Skeletal muscle satellite cell (primary cell): ENCODE measurements at regions not wholly inside any gene's neighbourhood (a gene's known extent, or its start where the extent isn't known, plus 50 kb on each side); places are given as distances from the start of the nearest gene placed in this dataset.
A peak's percentile ranks its signal among the peaks of the same experiment; 100 is the strongest.
"Not testable (repeated sequence)": the region's sequence is repeated elsewhere in the genome, so short reads cannot be mapped to it uniquely, and the experiment has no call there.

Experiments
- H3K27me3 ChIP-seq: 2 replicates; pipeline ENCODE4 v1.7.0; 2013; ENCODE audit warnings: low read length; ENCODE audit not compliant: control insufficient read depth, insufficient read depth
- H3K36me3 ChIP-seq: 2 replicates; pipeline ENCODE4 v1.7.0; 2013; ENCODE audit warnings: mild to moderate bottlenecking, control low read depth, low read length; ENCODE audit not compliant: insufficient read depth
- H3K4me1 ChIP-seq: 2 replicates; pipeline ENCODE4 v1.7.0; 2013; ENCODE audit warnings: low read length; ENCODE audit not compliant: control insufficient read depth, insufficient read depth
- H3K4me2 ChIP-seq: 2 replicates; pipeline ENCODE4 v1.7.0; 2013; ENCODE audit warnings: mild to moderate bottlenecking, low read length
- H3K4me3 ChIP-seq: 2 replicates; pipeline ENCODE4 v1.7.0; 2013; ENCODE audit warnings: low read length
- H3K9ac ChIP-seq: 2 replicates; pipeline ENCODE4 v1.7.0; 2013; ENCODE audit warnings: mild to moderate bottlenecking, low read depth, low read length, moderate library complexity
- H3K9me3 ChIP-seq: replicated peaks from 2 replicates; pipeline ENCODE4 v1.7.0; 2013; ENCODE audit warnings: mild to moderate bottlenecking, control low read depth, low read length

- H3K4me3 ChIP-seq, result no peak overlapping the region
- H3K27me3 ChIP-seq, result no peaks in the 10 kb centered on the region
Observed at GRCh38 chr4:187632260-187632995, 363.1 kb upstream of the ZFP42 start.

GRCh38 chr4:187633245-187633644 lies 362.3 kb upstream of the ZFP42 start:
- Histone ChIP-seq H3K9me3 (no peaks in the 10 kb centered on the region), H3K36me3 (no peaks in the 10 kb centered on the region), H3K4me1 (no peaks in the 10 kb centered on the region), H3K4me2 (no peak overlapping the region), H3K9ac (no peak overlapping the region), H3K4me3 (no peak overlapping the region), H3K27me3 (no peaks in the 10 kb centered on the region)

More at GRCh38 chr4:187632260-187632995, 363.1 kb upstream of the ZFP42 start:
- Histone ChIP-seq H3K36me3 (no peaks in the 10 kb centered on the region), H3K9ac (no peak overlapping the region), H3K9me3 (no peaks in the 10 kb centered on the region), H3K4me1 (no peaks in the 10 kb centered on the region), H3K4me2 (no peak overlapping the region)

GRCh38 chr4:187656959-187657358 lies 338.6 kb upstream of the ZFP42 start:
- Histone ChIP-seq H3K36me3 (no peaks in the 10 kb centered on the region), H3K9me3 (no peaks in the 10 kb centered on the region), H3K27me3 (no peaks in the 10 kb centered on the region), H3K4me3 (no peak overlapping the region), H3K4me2 (no peak overlapping the region), H3K9ac (no peak overlapping the region), H3K4me1 (no peaks in the 10 kb centered on the region)

GRCh38 chr4:187663076-187663475 lies 332.5 kb upstream of the ZFP42 start:
- Histone ChIP-seq H3K4me3 (no peak overlapping the region), H3K9ac (no peak overlapping the region), H3K4me1 (no peaks in the 10 kb centered on the region)

GRCh38 chr4:187664011-187664410 lies 331.6 kb upstream of the ZFP42 start:
- Histone ChIP-seq H3K4me3 (no peak overlapping the region), H3K4me1 (peaks cover 6% of the 10 kb centered on the region), H3K36me3 (no peaks in the 10 kb centered on the region), H3K4me2 (no peak overlapping the region), H3K27me3 (no peaks in the 10 kb centered on the region), H3K9me3 (no peaks in the 10 kb centered on the region), H3K9ac (no peak overlapping the region)

More at GRCh38 chr4:187663076-187663475, 332.5 kb upstream of the ZFP42 start:
- Histone ChIP-seq H3K36me3 (no peaks in the 10 kb centered on the region), H3K4me2 (no peak overlapping the region), H3K27me3 (no peaks in the 10 kb centered on the region), H3K9me3 (no peaks in the 10 kb centered on the region)

GRCh38 chr4:187665086-187665485 lies 330.5 kb upstream of the ZFP42 start:
- H3K9ac ChIP-seq, result no peak overlapping the region
- peaks cover 8% of the 10 kb centered on the region for H3K4me1 ChIP-seq
- no peaks in the 10 kb centered on the region for H3K9me3 ChIP-seq
- no peaks in the 10 kb centered on the region for H3K36me3 ChIP-seq
- H3K4me3 ChIP-seq, result no peak overlapping the region
- H3K4me2 ChIP-seq, result no peak overlapping the region
- H3K27me3 ChIP-seq, result no peaks in the 10 kb centered on the region

GRCh38 chr4:187666034-187666433 lies 329.5 kb upstream of the ZFP42 start:
- Histone ChIP-seq H3K4me2 (no peak overlapping the region), H3K9ac (no peak overlapping the region), H3K36me3 (no peaks in the 10 kb centered on the region)

GRCh38 chr4:187666697-187667494 lies 328.7 kb upstream of the ZFP42 start:
- no peak overlapping the region for H3K4me2 ChIP-seq
- H3K4me3 ChIP-seq, result no peak overlapping the region
- H3K36me3 ChIP-seq, result no peaks in the 10 kb centered on the region
- no peaks in the 10 kb centered on the region for H3K9me3 ChIP-seq
- no peak overlapping the region for H3K9ac ChIP-seq
- H3K27me3 ChIP-seq, result no peaks in the 10 kb centered on the region
- peaks cover 8% of the 10 kb centered on the region for H3K4me1 ChIP-seq

More at GRCh38 chr4:187666034-187666433, 329.5 kb upstream of the ZFP42 start:
- no peaks in the 10 kb centered on the region for H3K27me3 ChIP-seq
- H3K9me3 ChIP-seq, result no peaks in the 10 kb centered on the region
- H3K4me1 ChIP-seq, result peaks cover 8% of the 10 kb centered on the region
- H3K4me3 ChIP-seq, result no peak overlapping the region

- H3K27me3 ChIP-seq, result no peaks in the 10 kb centered on the region
- no peak overlapping the region for H3K4me3 ChIP-seq
- H3K36me3 ChIP-seq, result no peaks in the 10 kb centered on the region
- H3K9ac ChIP-seq, result no peak overlapping the region
- H3K4me2 ChIP-seq, result peak overlapping the region; percentile 0
- peaks cover 8% of the 10 kb centered on the region for H3K4me1 ChIP-seq
- no peaks in the 10 kb centered on the region for H3K9me3 ChIP-seq
Observed at GRCh38 chr4:187668526-187669082, 327.0 kb upstream of the ZFP42 start.

GRCh38 chr4:187671521-187671920 lies 324.1 kb upstream of the ZFP42 start:
- not testable (repeated sequence) for H3K27me3 ChIP-seq, H3K9me3 ChIP-seq, H3K4me2 ChIP-seq, H3K4me1 ChIP-seq, H3K36me3 ChIP-seq, H3K9ac ChIP-seq, H3K4me3 ChIP-seq

GRCh38 chr4:187671958-187672357 lies 323.6 kb upstream of the ZFP42 start:
- H3K27me3 ChIP-seq, H3K4me1 ChIP-seq, H3K9ac ChIP-seq, H3K36me3 ChIP-seq, H3K4me2 ChIP-seq, H3K4me3 ChIP-seq, H3K9me3 ChIP-seq: not testable (repeated sequence)
